Panc1 (cell line): ENCODE measurements at regions not wholly inside any gene's neighbourhood (a gene's known extent, or its start where the extent isn't known, plus 50 kb on each side); places are given as distances from the start of the nearest gene placed in this dataset.

ENCODE experiments used
- ATAC-seq: fragments of 200-7000 bp; cut with Tn5 transposase; 2 replicates; pipeline ENCODE4 v1.9.1; 2020; ENCODE audit warnings: mild to moderate bottlenecking, moderate library complexity
- BruUV-seq: library from RNA; stranded (reverse); fragments of 400-500 nt; replicated peaks from 2 replicates; lab custom pipeline; 2021; lab: Mats Ljungman, UMichigan
- CTCF ChIA-PET: fragments of 300-600 bp; sonication (Branson Sonifier 250); formaldehyde crosslinking; loops from one replicate; lab custom pipeline; 2022; ENCODE audit warnings: antibody characterized with exemption; lab: Charles Lee
- POLR2A ChIA-PET: fragments of 300-600 bp; sonication (Branson Sonifier 250); formaldehyde crosslinking; loops from one replicate; lab custom pipeline; 2022; ENCODE audit warnings: antibody characterized with exemption; lab: Charles Lee
- DNase-seq: peaks from one replicate; pipeline ENCODE4 v3.0.0-alpha.2; 2010; ENCODE audit warnings: low read depth, low spot score
- H3K27ac ChIP-seq: 2 replicates; pipeline ENCODE4 v1.5.1; 2011; ENCODE audit warnings: mild to moderate bottlenecking, low read length, inconsistent platforms
- H3K27me3 ChIP-seq: fragments of 200-500 bp; sonication (Bioruptor generic); 2 replicates; pipeline ENCODE4 v1.6.0; 2014; ENCODE audit warnings: low read length, inconsistent platforms; ENCODE audit not compliant: control insufficient read depth, insufficient read depth
- H3K36me3 ChIP-seq: fragments of 200-500 bp; sonication (Bioruptor generic); 2 replicates; pipeline ENCODE4 v1.5.1; 2014; ENCODE audit warnings: inconsistent platforms, mild to moderate bottlenecking, low read length, moderate library complexity; ENCODE audit not compliant: control insufficient read depth, insufficient read depth
- H3K4me1 ChIP-seq: 2 replicates; pipeline ENCODE4 v1.5.1; 2011; ENCODE audit warnings: inconsistent platforms, mild to moderate bottlenecking, low read length, moderate library complexity; ENCODE audit not compliant: control insufficient read depth, insufficient read depth
- H3K4me3 ChIP-seq, 2 experiments: 2 replicates each; pipeline ENCODE4 v1.5.1; 2011 to 2012; ENCODE audit warnings: low read depth in 2 of 2, low read length in 2 of 2, mild to moderate bottlenecking in 2 of 2, inconsistent platforms in 1 of 2, moderate library complexity in 1 of 2
- H3K9me3 ChIP-seq: fragments of 200-500 bp; sonication (Bioruptor generic); 2 replicates; pipeline ENCODE4 v1.5.1; 2014; ENCODE audit warnings: low read depth, mild to moderate bottlenecking, inconsistent platforms, low read length, moderate library complexity; ENCODE audit not compliant: control insufficient read depth, insufficient read depth
- POLR2AphosphoS5 ChIP-seq: IDR thresholded peaks from 2 replicates; pipeline ENCODE4 v1.6.1; 2012; ENCODE audit warnings: mild to moderate bottlenecking, low read depth, low read length, moderate library complexity
- SIN3A ChIP-seq: IDR thresholded peaks from 2 replicates; pipeline ENCODE4 v1.6.1; 2012; ENCODE audit warnings: low read depth, mild to moderate bottlenecking, low read length, moderate library complexity, borderline replicate concordance; ENCODE audit not compliant: insufficient read depth
- TCF7L2 ChIP-seq: IDR thresholded peaks from 2 replicates; pipeline ENCODE4 v1.6.1; 2011; ENCODE audit warnings: mild to moderate bottlenecking, low read depth, low read length, inconsistent platforms
- in situ Hi-C: cut with HindIII; loops from 2 replicates; pipeline ENCODE4 v1.10.0; 2016; ENCODE audit warnings: low sequenced_read_pairs, low pct_unique_long_range_greater_than_20kb
- intact Hi-C: fragments of 100-400 bp; cut with micrococcal nuclease; formaldehyde crosslinking; loops from one replicate; pipeline ENCODE4 v1.10.0; 2022; ENCODE audit not compliant: unreplicated experiment
- TF ChIP-seq, protein P1 (sequence below): fragments of 450-650 bp; IDR thresholded peaks from 2 replicates; pipeline ENCODE4 v1.5.1; 2017; ENCODE audit warnings: mild to moderate bottlenecking
- TF ChIP-seq, protein P2 (sequence below), 2 experiments: IDR thresholded peaks; 2 replicates each; pipeline ENCODE4 v1.6.1; 2011 to 2012; ENCODE audit warnings: low read depth in 2 of 2, control low read depth in 1 of 2, low read length in 1 of 2, mild to moderate bottlenecking in 1 of 2, moderate library complexity in 1 of 2; ENCODE audit not compliant: insufficient read depth in 1 of 2

DNA sequence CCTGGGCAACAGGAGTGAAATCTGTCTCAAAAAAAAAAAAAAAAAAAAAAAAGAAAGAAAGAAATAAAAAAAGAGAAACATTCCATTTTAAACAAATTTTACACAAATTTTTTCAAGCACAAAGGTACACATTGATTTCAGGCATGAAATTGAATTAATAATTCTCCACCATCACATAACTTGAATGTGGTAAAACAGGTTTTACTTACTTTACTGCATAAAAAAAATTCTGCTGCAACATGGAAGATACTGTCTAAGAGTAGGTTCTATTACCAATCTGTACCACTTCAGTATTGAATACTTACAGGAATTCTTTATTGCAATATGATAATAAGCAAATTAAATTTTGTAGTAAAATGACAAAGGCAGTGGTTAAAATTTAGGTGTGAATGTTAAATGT, 271.6 kb upstream of the ARSJ start:
- intact Hi-C loops (no loop called here), in situ Hi-C loops (no loop called here)
- ChIA-PET CTCF (no interaction called here), POLR2A (no interaction called here)
- no peak for DNase-seq
- Histone ChIP-seq H3K4me1 (no peaks in the 10 kb centered on the region), H3K9me3 (no peaks in the 10 kb centered on the region), H3K27ac (no peak overlapping the region), H3K36me3 (no peaks in the 10 kb centered on the region), H3K4me3 (no peak overlapping the region), H3K27me3 (no peaks in the 10 kb centered on the region)
- no TSS peak for BruUV-seq
- TF ChIP-seq, protein P1, sequence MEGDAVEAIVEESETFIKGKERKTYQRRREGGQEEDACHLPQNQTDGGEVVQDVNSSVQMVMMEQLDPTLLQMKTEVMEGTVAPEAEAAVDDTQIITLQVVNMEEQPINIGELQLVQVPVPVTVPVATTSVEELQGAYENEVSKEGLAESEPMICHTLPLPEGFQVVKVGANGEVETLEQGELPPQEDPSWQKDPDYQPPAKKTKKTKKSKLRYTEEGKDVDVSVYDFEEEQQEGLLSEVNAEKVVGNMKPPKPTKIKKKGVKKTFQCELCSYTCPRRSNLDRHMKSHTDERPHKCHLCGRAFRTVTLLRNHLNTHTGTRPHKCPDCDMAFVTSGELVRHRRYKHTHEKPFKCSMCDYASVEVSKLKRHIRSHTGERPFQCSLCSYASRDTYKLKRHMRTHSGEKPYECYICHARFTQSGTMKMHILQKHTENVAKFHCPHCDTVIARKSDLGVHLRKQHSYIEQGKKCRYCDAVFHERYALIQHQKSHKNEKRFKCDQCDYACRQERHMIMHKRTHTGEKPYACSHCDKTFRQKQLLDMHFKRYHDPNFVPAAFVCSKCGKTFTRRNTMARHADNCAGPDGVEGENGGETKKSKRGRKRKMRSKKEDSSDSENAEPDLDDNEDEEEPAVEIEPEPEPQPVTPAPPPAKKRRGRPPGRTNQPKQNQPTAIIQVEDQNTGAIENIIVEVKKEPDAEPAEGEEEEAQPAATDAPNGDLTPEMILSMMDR: no peak
- no peak for TF ChIP-seq POLR2AphosphoS5
- TF ChIP-seq TCF7L2: no peak
- TF ChIP-seq, protein P2, sequence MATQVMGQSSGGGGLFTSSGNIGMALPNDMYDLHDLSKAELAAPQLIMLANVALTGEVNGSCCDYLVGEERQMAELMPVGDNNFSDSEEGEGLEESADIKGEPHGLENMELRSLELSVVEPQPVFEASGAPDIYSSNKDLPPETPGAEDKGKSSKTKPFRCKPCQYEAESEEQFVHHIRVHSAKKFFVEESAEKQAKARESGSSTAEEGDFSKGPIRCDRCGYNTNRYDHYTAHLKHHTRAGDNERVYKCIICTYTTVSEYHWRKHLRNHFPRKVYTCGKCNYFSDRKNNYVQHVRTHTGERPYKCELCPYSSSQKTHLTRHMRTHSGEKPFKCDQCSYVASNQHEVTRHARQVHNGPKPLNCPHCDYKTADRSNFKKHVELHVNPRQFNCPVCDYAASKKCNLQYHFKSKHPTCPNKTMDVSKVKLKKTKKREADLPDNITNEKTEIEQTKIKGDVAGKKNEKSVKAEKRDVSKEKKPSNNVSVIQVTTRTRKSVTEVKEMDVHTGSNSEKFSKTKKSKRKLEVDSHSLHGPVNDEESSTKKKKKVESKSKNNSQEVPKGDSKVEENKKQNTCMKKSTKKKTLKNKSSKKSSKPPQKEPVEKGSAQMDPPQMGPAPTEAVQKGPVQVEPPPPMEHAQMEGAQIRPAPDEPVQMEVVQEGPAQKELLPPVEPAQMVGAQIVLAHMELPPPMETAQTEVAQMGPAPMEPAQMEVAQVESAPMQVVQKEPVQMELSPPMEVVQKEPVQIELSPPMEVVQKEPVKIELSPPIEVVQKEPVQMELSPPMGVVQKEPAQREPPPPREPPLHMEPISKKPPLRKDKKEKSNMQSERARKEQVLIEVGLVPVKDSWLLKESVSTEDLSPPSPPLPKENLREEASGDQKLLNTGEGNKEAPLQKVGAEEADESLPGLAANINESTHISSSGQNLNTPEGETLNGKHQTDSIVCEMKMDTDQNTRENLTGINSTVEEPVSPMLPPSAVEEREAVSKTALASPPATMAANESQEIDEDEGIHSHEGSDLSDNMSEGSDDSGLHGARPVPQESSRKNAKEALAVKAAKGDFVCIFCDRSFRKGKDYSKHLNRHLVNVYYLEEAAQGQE (IDR thresholded peaks at IDR 0.05; ENCODE audit: insufficient read depth in 1 of 2, low read depth in 2 of 2, low read length in 1 of 2): no peak
- ATAC-seq: no peak

DNA sequence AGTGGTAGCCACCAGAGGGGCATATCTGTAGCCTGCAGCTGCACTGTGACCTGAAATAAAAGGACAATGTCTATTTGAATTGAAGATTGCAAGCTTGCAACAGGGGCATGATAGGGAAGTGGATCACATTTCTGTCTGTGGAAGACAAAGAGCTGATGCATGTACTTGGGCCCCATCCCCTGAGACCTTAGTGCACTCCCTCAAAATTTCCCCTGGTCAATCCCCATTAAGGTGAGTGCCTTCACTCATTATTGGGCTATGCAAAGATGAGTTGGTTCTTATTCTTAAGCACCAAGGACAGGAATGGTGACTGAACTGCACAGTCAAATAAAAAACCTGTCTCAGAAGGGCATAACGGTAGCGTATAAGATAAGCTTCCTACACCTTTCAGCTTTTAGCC, 273.1 kb upstream of the ARSJ start:
- intact Hi-C loops: no loop called here
- BruUV-seq: no TSS peak
- H3K36me3 ChIP-seq: no peaks in the 10 kb centered on the region
- CTCF ChIA-PET: no interaction called here
- in situ Hi-C loops: no loop called here
- H3K4me3 ChIP-seq: no peak overlapping the region
- no peak for DNase-seq
- no peaks in the 10 kb centered on the region for H3K27me3 ChIP-seq
- H3K27ac ChIP-seq: no peak overlapping the region
- POLR2A ChIA-PET: interaction anchor here (0.7 kb wide), 1 partner anchor 313 kb away, joined by 5 read pairs; no protein-coding TSS in a partner anchor
- TF ChIP-seq TCF7L2 (no peak), SIN3A (no peak), POLR2AphosphoS5 (no peak)
- TF ChIP-seq, protein P2 (IDR thresholded peaks at IDR 0.05; ENCODE audit: insufficient read depth in 1 of 2, low read depth in 2 of 2, low read length in 1 of 2): no peak
- TF ChIP-seq, protein P1: no peak
- H3K9me3 ChIP-seq: no peaks in the 10 kb centered on the region
- H3K4me1 ChIP-seq: no peaks in the 10 kb centered on the region
- no peak for ATAC-seq
